Fibroblast of lung (primary cell): ENCODE measurements at regions not wholly inside any gene's neighbourhood (a gene's known extent, or its start where the extent isn't known, plus 50 kb on each side); places are given as distances from the start of the nearest gene placed in this dataset.

Experiments
- DNase-seq, 2 donors: peaks; one replicate each; pipeline versions ENCODE4 v3.0.0 to v3.0.0-alpha.2; 2010; ENCODE audit warnings: low read depth in 2 of 2
- H2AFZ ChIP-seq: 2 replicates; pipeline ENCODE4 v1.5.1; 2012; ENCODE audit warnings: low read length, control low read depth, inconsistent platforms
- H3K27ac ChIP-seq: 2 replicates; pipeline ENCODE4 v1.5.1; 2011; ENCODE audit warnings: low read length, control low read depth; ENCODE audit not compliant: insufficient read depth
- H3K27me3 ChIP-seq: 2 replicates; pipeline ENCODE4 v1.5.1; 2011; ENCODE audit warnings: mild to moderate bottlenecking, low read length; ENCODE audit not compliant: control insufficient read depth, insufficient read depth
- H3K36me3 ChIP-seq: 2 replicates; pipeline ENCODE4 v1.5.1; 2011; ENCODE audit warnings: low read length; ENCODE audit not compliant: control insufficient read depth, insufficient read depth
- H3K4me1 ChIP-seq: 2 replicates; pipeline ENCODE4 v1.5.1; 2011; ENCODE audit warnings: low read length; ENCODE audit not compliant: control insufficient read depth, insufficient read depth; ENCODE audit errors: extremely low read depth
- H3K4me2 ChIP-seq: 2 replicates; pipeline ENCODE4 v1.5.1; 2011; ENCODE audit warnings: low read length, control low read depth; ENCODE audit not compliant: insufficient read depth; ENCODE audit errors: extremely low read depth
- H3K4me3 ChIP-seq, 4 experiments: fragments of 200-600 bp in 1 of 4; sonication (generic) in 1 of 4; replicated peaks in 1 of 4; 2 replicates each; pipeline ENCODE4 v1.5.1; 2011 to 2016; ENCODE audit warnings: low read length in 4 of 4, low read depth in 3 of 4, mild to moderate bottlenecking in 3 of 4, control low read depth in 2 of 4, inconsistent platforms in 1 of 4, mixed read lengths in 1 of 4; ENCODE audit not compliant: insufficient read depth in 1 of 4; ENCODE audit errors: control extremely low read depth in 1 of 4
- H3K79me2 ChIP-seq: 2 replicates; pipeline ENCODE4 v1.5.1; 2012; ENCODE audit warnings: mild to moderate bottlenecking, low read length, inconsistent platforms; ENCODE audit not compliant: control insufficient read depth, insufficient read depth
- H3K9ac ChIP-seq: 2 replicates; pipeline ENCODE4 v1.5.1; 2011; ENCODE audit warnings: mild to moderate bottlenecking, low read length, control low read depth; ENCODE audit not compliant: insufficient read depth
- H3K9me3 ChIP-seq: 2 replicates; pipeline ENCODE4 v1.5.1; 2012; ENCODE audit warnings: low read depth, low read length; ENCODE audit not compliant: control insufficient read depth, insufficient read depth
- H4K20me1 ChIP-seq: 2 replicates; pipeline ENCODE4 v1.5.1; 2011; ENCODE audit warnings: low read length; ENCODE audit not compliant: control insufficient read depth, insufficient read depth; ENCODE audit errors: extremely low read depth
- EZH2 ChIP-seq: IDR thresholded peaks from 2 replicates; pipeline ENCODE4 v1.5.1; 2012; ENCODE audit warnings: low read length, control low read depth, mild to moderate bottlenecking; ENCODE audit errors: missing control alignments
- TF ChIP-seq, protein P1 (sequence below), 2 donors: IDR thresholded peaks in 1 of 2; conservative IDR thresholded peaks in 1 of 2; 1 replicate in 1 of 2; 2 replicates in 1 of 2; pipeline ENCODE4 v1.5.1; 2011 to 2012; ENCODE audit warnings: low read length in 2 of 2, control low read depth in 1 of 2, inconsistent platforms in 1 of 2, low read depth in 1 of 2, mild to moderate bottlenecking in 1 of 2

DNA sequence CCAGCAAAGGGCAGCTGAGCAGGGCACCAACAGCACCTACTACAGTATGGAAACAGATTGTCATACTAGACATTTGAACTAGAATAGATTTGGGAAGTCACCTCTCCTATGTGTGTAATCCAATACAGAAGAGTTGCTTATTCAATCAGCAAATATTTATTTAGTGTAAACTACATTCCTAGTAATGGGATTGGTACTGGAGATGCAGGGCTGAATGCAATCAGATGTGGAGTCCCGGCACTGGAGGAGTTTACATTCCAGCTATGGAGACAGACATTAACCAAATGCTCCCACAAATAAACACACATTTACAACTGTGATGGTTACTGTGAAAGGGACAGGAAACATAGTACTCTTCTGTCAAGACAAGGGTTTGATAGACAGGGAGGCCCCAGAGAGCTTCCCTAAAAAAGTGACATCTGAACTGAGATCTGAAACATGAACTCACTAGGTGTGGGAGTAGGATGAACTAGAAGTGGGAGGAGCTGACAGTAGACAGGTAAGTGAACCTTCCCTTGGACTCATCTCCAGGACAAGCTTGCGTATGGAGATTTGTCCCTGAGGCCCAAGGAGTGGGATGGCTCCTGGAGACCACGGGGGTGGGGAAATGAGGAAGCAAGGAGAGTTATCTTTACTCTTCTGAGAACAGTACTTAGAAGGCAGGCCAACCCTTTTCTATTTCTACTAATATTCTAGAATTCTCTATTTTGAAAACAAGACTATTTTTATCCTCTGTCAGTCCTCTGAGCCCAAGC lies 420.5 kb downstream of the MAFB start:
- Histone ChIP-seq H3K4me3 (no peak overlapping the region), H2AFZ (no peak overlapping the region), H3K4me2 (no peak overlapping the region), H3K9me3 (no peaks in the 10 kb centered on the region), H3K79me2 (no peaks in the 10 kb centered on the region), H3K27me3 (no peaks in the 10 kb centered on the region), H4K20me1 (no peaks in the 10 kb centered on the region), H3K9ac (no peak overlapping the region), H3K36me3 (no peaks in the 10 kb centered on the region), H3K4me1 (no peaks in the 10 kb centered on the region), H3K27ac (no peak overlapping the region)
- DNase-seq: no peak
- TF ChIP-seq, protein P1, sequence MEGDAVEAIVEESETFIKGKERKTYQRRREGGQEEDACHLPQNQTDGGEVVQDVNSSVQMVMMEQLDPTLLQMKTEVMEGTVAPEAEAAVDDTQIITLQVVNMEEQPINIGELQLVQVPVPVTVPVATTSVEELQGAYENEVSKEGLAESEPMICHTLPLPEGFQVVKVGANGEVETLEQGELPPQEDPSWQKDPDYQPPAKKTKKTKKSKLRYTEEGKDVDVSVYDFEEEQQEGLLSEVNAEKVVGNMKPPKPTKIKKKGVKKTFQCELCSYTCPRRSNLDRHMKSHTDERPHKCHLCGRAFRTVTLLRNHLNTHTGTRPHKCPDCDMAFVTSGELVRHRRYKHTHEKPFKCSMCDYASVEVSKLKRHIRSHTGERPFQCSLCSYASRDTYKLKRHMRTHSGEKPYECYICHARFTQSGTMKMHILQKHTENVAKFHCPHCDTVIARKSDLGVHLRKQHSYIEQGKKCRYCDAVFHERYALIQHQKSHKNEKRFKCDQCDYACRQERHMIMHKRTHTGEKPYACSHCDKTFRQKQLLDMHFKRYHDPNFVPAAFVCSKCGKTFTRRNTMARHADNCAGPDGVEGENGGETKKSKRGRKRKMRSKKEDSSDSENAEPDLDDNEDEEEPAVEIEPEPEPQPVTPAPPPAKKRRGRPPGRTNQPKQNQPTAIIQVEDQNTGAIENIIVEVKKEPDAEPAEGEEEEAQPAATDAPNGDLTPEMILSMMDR (conservative IDR thresholded peaks at IDR 0.05 in 1 of 2, IDR thresholded peaks at IDR 0.05 in 1 of 2; ENCODE audit: low read depth in 1 of 2, low read length in 2 of 2): no peak
- TF ChIP-seq EZH2: no peak

DNA sequence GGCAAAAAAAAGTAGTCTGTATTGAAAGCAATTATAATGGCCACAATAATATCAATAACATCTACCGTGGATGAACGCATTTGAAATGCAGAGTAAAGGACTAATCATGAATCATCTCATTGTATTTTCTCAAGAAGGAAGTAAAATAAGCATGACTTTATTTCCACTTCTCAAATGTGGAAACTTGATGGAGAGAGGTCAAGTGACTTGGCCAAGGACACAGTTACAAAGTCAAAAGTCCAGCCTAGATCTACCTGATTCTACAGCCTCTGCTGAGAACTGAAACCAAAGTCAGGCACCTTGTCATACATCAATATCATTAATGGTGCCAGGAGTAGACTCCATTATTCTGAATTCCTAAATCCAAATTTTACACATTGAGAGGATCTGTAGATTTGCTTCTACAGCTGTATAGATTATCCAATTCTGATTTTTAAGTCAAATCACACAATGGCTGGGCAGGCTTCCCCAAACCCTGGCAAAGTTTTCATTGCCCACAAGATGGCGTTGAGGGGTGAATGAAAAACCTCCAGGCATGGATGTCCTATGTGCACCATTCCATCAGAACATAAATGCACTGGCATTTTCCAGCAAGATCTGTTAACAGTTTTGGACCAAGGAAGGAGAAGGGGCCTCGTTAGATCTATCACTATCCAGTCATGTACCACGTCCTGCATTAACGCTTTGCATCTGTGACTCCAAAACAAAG lies 423.1 kb downstream of the MAFB start:
- H4K20me1 ChIP-seq: no peaks in the 10 kb centered on the region
- no peaks in the 10 kb centered on the region for H3K79me2 ChIP-seq
- DNase-seq: peak in 1 of 2 donors; percentile 67
- TF ChIP-seq, protein P1 (conservative IDR thresholded peaks at IDR 0.05 in 1 of 2, IDR thresholded peaks at IDR 0.05 in 1 of 2; ENCODE audit: low read depth in 1 of 2, low read length in 2 of 2): peak; percentile 52 to 72
- no peak for TF ChIP-seq EZH2
- no peaks in the 10 kb centered on the region for H3K27me3 ChIP-seq
- no peak overlapping the region for H3K9ac ChIP-seq
- H3K36me3 ChIP-seq: no peaks in the 10 kb centered on the region
- H3K4me3 ChIP-seq: no peak overlapping the region
- H3K9me3 ChIP-seq: no peaks in the 10 kb centered on the region
- H2AFZ ChIP-seq: no peak overlapping the region
- no peak overlapping the region for H3K4me2 ChIP-seq
- H3K27ac ChIP-seq: no peak overlapping the region
- no peaks in the 10 kb centered on the region for H3K4me1 ChIP-seq

DNA sequence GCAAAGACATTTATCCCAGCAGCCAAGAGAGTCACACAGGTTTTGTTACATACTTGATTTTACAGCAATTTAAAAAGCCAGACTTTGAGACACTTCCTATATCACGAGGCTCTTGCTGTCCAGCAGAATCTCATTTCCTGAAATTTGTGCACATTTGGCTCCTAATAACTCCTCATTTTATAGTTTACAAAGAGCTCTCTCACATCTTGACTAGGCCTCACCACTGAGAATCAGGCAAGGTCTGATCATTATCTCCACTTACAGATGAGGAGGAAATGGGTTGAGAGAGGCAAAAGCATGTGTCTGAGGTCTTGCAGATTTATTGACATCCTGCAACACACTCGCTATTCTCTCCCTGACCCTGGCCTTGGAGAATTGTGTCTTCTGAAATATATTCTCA lies 426.8 kb downstream of the MAFB start:
- no peak for TF ChIP-seq EZH2
- TF ChIP-seq, protein P1 (conservative IDR thresholded peaks at IDR 0.05 in 1 of 2, IDR thresholded peaks at IDR 0.05 in 1 of 2; ENCODE audit: low read depth in 1 of 2, low read length in 2 of 2): no peak
- H3K4me2 ChIP-seq: no peak overlapping the region
- H2AFZ ChIP-seq: no peak overlapping the region
- H3K4me1 ChIP-seq: no peaks in the 10 kb centered on the region
- H3K9ac ChIP-seq: no peak overlapping the region
- H3K9me3 ChIP-seq: no peaks in the 10 kb centered on the region
- H4K20me1 ChIP-seq: no peaks in the 10 kb centered on the region
- DNase-seq: no peak
- no peaks in the 10 kb centered on the region for H3K79me2 ChIP-seq
- no peak overlapping the region for H3K4me3 ChIP-seq
- H3K27me3 ChIP-seq: no peaks in the 10 kb centered on the region
- H3K36me3 ChIP-seq: no peaks in the 10 kb centered on the region
- H3K27ac ChIP-seq: no peak overlapping the region
